Lower leg skin (tissue), 3 donors: ENCODE measurements at regions not wholly inside any gene's neighbourhood (a gene's known extent, or its start where the extent isn't known, plus 50 kb on each side); places are given as distances from the start of the nearest gene placed in this dataset.

Experiments
- POLR2A ChIP-seq, 2 donors: fragments of 450-650 bp; IDR thresholded peaks; one replicate each; pipeline ENCODE4 v1.6.1; 2016 to 2017; ENCODE audit warnings: antibody characterized with exemption in 2 of 2, mild to moderate bottlenecking in 1 of 2, moderate library complexity in 1 of 2
- TF ChIP-seq, protein P1 (sequence below), 3 donors: fragments of 450-650 bp; IDR thresholded peaks; one replicate each; pipeline ENCODE4 v1.5.1; 2016; ENCODE audit warnings: antibody characterized with exemption in 3 of 3, mild to moderate bottlenecking in 3 of 3, moderate library complexity in 2 of 3

GRCh38 chr2:23302591-23302990 is 82.4 kb upstream of the KLHL29 start:
- TF ChIP-seq, protein P1, sequence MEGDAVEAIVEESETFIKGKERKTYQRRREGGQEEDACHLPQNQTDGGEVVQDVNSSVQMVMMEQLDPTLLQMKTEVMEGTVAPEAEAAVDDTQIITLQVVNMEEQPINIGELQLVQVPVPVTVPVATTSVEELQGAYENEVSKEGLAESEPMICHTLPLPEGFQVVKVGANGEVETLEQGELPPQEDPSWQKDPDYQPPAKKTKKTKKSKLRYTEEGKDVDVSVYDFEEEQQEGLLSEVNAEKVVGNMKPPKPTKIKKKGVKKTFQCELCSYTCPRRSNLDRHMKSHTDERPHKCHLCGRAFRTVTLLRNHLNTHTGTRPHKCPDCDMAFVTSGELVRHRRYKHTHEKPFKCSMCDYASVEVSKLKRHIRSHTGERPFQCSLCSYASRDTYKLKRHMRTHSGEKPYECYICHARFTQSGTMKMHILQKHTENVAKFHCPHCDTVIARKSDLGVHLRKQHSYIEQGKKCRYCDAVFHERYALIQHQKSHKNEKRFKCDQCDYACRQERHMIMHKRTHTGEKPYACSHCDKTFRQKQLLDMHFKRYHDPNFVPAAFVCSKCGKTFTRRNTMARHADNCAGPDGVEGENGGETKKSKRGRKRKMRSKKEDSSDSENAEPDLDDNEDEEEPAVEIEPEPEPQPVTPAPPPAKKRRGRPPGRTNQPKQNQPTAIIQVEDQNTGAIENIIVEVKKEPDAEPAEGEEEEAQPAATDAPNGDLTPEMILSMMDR (IDR thresholded peaks at IDR 0.05): no peak
- no peak for TF ChIP-seq POLR2A (IDR thresholded peaks at IDR 0.05)
